NAMALWA (cell line): ENCODE measurements at regions not wholly inside any gene's neighbourhood (a gene's known extent, or its start where the extent isn't known, plus 50 kb on each side); places are given as distances from the start of the nearest gene placed in this dataset.

Experiments
- DNase-seq: peaks from one replicate; pipeline ENCODE4 v3.0.0-alpha.2; 2015; ENCODE audit warnings: low spot score

- DNase-seq, result no peak
These were observed 542.7 kb downstream of the SLC16A7 start for GRCh38 chr12:60138526-60138925.

- no peak for DNase-seq
These were observed 548.6 kb downstream of the SLC16A7 start for GRCh38 chr12:60144395-60144794.

GRCh38 chr12:60148109-60148508 is 552.3 kb downstream of the SLC16A7 start:
- DNase-seq, result no peak

- DNase-seq, result no peak
These were observed 553.0 kb downstream of the SLC16A7 start for GRCh38 chr12:60148831-60149230.

GRCh38 chr12:60152756-60153155 is 556.9 kb downstream of the SLC16A7 start:
- no peak for DNase-seq

- no peak for DNase-seq
These were observed 563.9 kb downstream of the SLC16A7 start for GRCh38 chr12:60159761-60160160.

GRCh38 chr12:60162988-60163720 is 567.3 kb downstream of the SLC16A7 start:
- DNase-seq, result no peak

GRCh38 chr12:60165781-60166180 is 570.0 kb downstream of the SLC16A7 start:
- no peak for DNase-seq

GRCh38 chr12:60168441-60168840 is 572.6 kb downstream of the SLC16A7 start:
- no peak for DNase-seq

- DNase-seq, result no peak
These were observed 574.1 kb downstream of the SLC16A7 start for GRCh38 chr12:60169904-60170303.

- no peak for DNase-seq
These were observed 576.7 kb downstream of the SLC16A7 start for GRCh38 chr12:60172266-60173211.

- DNase-seq, result no peak
These were observed 577.7 kb downstream of the SLC16A7 start for GRCh38 chr12:60173224-60174170.

- no peak for DNase-seq
These were observed 578.6 kb downstream of the SLC16A7 start for GRCh38 chr12:60174476-60174875.

GRCh38 chr12:60174941-60175340 is 579.1 kb downstream of the SLC16A7 start:
- no peak for DNase-seq

GRCh38 chr12:60176891-60177290 is 581.1 kb downstream of the SLC16A7 start:
- no peak for DNase-seq

GRCh38 chr12:60180298-60180697 is 584.5 kb downstream of the SLC16A7 start:
- DNase-seq, result no peak

- DNase-seq, result no peak
These were observed 586.5 kb downstream of the SLC16A7 start for GRCh38 chr12:60182354-60182753.

- DNase-seq, result no peak
These were observed 588.3 kb downstream of the SLC16A7 start for GRCh38 chr12:60184096-60184495.

GRCh38 chr12:60185060-60185459 is 589.2 kb downstream of the SLC16A7 start:
- DNase-seq, result no peak

GRCh38 chr12:60191271-60191670 is 595.4 kb downstream of the SLC16A7 start:
- DNase-seq, result no peak

- DNase-seq, result no peak
These were observed 596.0 kb downstream of the SLC16A7 start for GRCh38 chr12:60191676-60192359.
